ENCODE measurements at regions not wholly inside any gene's neighbourhood (a gene's known extent, or its start where the extent isn't known, plus 50 kb on each side); places are given as distances from the start of the nearest gene placed in this dataset.
"Not testable (repeated sequence)": the region's sequence is repeated elsewhere in the genome, so short reads cannot be mapped to it uniquely, and the experiment has no call there.

DNA sequence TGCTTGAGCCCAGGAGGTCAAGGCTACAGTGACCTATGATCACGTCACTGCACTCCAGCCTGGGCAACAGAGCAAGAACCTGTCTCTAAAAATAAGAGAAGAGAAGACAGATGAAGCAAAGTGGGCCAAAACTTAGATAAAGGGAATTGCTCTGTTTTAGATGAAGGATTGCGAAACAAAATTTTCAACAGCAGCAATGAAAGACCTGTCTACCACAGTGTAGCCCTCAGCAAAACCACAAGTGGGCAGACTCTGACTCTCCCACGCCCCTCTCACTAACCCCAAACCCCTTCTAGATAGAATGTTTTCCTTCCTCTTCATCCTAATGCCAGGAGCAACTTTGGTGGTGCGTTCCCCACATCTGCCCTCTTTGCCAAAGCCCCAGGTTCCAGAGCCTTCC, 105.6 kb upstream of the ALDH3B2 start:
- Mint-ChIP-seq H3K36me3 (ENCODE audit: low read depth) (no peaks in the 10 kb centered on the region), H3K4me3 (no peak overlapping the region), H3K4me1 (peaks cover 11% of the 10 kb centered on the region), H3K27ac (no peak overlapping the region), H3K9me3 (no peaks in the 10 kb centered on the region), H3K27me3 (ENCODE audit: low read depth) (peaks cover 9% of the 10 kb centered on the region)
- TF ChIP-seq CTCF (IDR thresholded peaks at IDR 0.05; ENCODE audit: unreplicated experiment in 3 of 3): no peak

GRCh38 chr11:67779189-67779875, 104.9 kb upstream of the ALDH3B2 start:
- H3K4me3 Mint-ChIP-seq; H3K27me3 Mint-ChIP-seq (ENCODE audit: low read depth); H3K36me3 Mint-ChIP-seq (ENCODE audit: low read depth); H3K9me3 Mint-ChIP-seq; H3K27ac Mint-ChIP-seq: not testable (repeated sequence)
- H3K4me1 Mint-ChIP-seq: peaks cover 18% of the 10 kb centered on the region

GRCh38 chr11:67776852-67777520, 102.6 kb upstream of the ALDH3B2 start:
- Mint-ChIP-seq H3K27me3 (ENCODE audit: low read depth) (peaks cover 20% of the 10 kb centered on the region), H3K9me3 (no peaks in the 10 kb centered on the region), H3K4me1 (peaks cover 23% of the 10 kb centered on the region), H3K27ac (peak overlapping the region in 2 of 3 experiments; percentile 26 to 44), H3K36me3 (ENCODE audit: low read depth) (no peaks in the 10 kb centered on the region), H3K4me3 (no peak overlapping the region)
- TF ChIP-seq CTCF (IDR thresholded peaks at IDR 0.05; ENCODE audit: unreplicated experiment in 3 of 3): no peak

GRCh38 chr11:67774175-67774574, 99.8 kb upstream of the ALDH3B2 start:
- not testable (repeated sequence) for H3K36me3 Mint-ChIP-seq (ENCODE audit: low read depth)

GRCh38 chr11:67768001-67768730, 93.7 kb upstream of the ALDH3B2 start:
- not testable (repeated sequence) for H3K4me3 Mint-ChIP-seq; H3K27ac Mint-ChIP-seq; H3K36me3 Mint-ChIP-seq (ENCODE audit: low read depth); H3K9me3 Mint-ChIP-seq; H3K4me1 Mint-ChIP-seq
- peaks cover 12% of the 10 kb centered on the region for H3K27me3 Mint-ChIP-seq (ENCODE audit: low read depth)

More at GRCh38 chr11:67774175-67774574, 99.8 kb upstream of the ALDH3B2 start:
- not testable (repeated sequence) for H3K9me3 Mint-ChIP-seq, H3K27ac Mint-ChIP-seq, H3K4me3 Mint-ChIP-seq
- H3K4me1 Mint-ChIP-seq: peaks cover 23% of the 10 kb centered on the region
- peaks cover 16% of the 10 kb centered on the region for H3K27me3 Mint-ChIP-seq (ENCODE audit: low read depth)

DNA sequence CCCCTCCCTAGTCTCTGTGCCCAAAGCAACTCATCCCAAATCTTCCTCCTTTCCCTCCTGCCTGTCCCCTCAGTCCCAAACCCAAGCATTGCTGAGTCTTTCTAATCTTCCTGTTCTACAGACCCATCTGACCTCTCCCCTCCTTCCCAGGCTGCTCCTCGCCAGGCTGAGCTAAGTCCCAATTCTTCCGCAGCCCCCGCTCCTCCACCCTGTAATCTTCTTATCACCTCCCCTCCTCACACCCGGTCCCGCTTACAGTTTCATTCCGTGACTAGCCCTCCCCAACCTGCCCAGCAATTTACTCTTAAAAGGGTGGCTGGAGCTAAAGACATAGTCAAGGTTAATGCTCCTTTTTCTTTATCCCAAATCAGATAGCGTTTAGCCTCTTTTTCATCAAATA, 86.8 kb upstream of the ALDH3B2 start:
- peaks cover 42% of the 10 kb centered on the region for H3K4me1 Mint-ChIP-seq
- peaks cover 22% of the 10 kb centered on the region for H3K27me3 Mint-ChIP-seq (ENCODE audit: low read depth)
- not testable (repeated sequence) for H3K4me3 Mint-ChIP-seq; H3K36me3 Mint-ChIP-seq (ENCODE audit: low read depth); H3K9me3 Mint-ChIP-seq
- H3K27ac Mint-ChIP-seq: peak overlapping the region in 2 of 3 experiments; percentile 6 to 35

GRCh38 chr11:67759321-67759720, 84.9 kb upstream of the ALDH3B2 start:
- H3K4me3 Mint-ChIP-seq; H3K36me3 Mint-ChIP-seq (ENCODE audit: low read depth); H3K27ac Mint-ChIP-seq; H3K9me3 Mint-ChIP-seq: not testable (repeated sequence)
- Mint-ChIP-seq H3K27me3 (ENCODE audit: low read depth) (peaks cover 17% of the 10 kb centered on the region), H3K4me1 (peaks cover 47% of the 10 kb centered on the region)

GRCh38 chr11:67758467-67758866, 84.0 kb upstream of the ALDH3B2 start:
- Mint-ChIP-seq H3K4me3 (peak overlapping the region in 2 of 3 experiments; percentile 33 to 36), H3K27ac (peak overlapping the region; percentile 86 to 96 (median 89)), H3K27me3 (ENCODE audit: low read depth) (peaks cover 14% of the 10 kb centered on the region), H3K4me1 (peaks cover 48% of the 10 kb centered on the region)
- H3K9me3 Mint-ChIP-seq; H3K36me3 Mint-ChIP-seq (ENCODE audit: low read depth): not testable (repeated sequence)

- Mint-ChIP-seq H3K27ac (peak overlapping the region; percentile 86 to 96 (median 89)), H3K4me3 (peak overlapping the region in 2 of 3 experiments; percentile 36 to 41), H3K27me3 (ENCODE audit: low read depth) (peaks cover 14% of the 10 kb centered on the region), H3K4me1 (peaks cover 53% of the 10 kb centered on the region)
- H3K9me3 Mint-ChIP-seq; H3K36me3 Mint-ChIP-seq (ENCODE audit: low read depth): not testable (repeated sequence)
Measured at GRCh38 chr11:67758009-67758408, 83.6 kb upstream of the ALDH3B2 start.

GRCh38 chr11:67753820-67754219, 79.4 kb upstream of the ALDH3B2 start:
- H3K9me3 Mint-ChIP-seq; H3K4me3 Mint-ChIP-seq; H3K27me3 Mint-ChIP-seq (ENCODE audit: low read depth); H3K36me3 Mint-ChIP-seq (ENCODE audit: low read depth): not testable (repeated sequence)
- Mint-ChIP-seq H3K27ac (peak overlapping the region in 1 of 3 experiments; percentile 84), H3K4me1 (peaks cover 32% of the 10 kb centered on the region)
